Muscle layer of duodenum (tissue), 2 donors: ENCODE measurements at regions not wholly inside any gene's neighbourhood (a gene's known extent, or its start where the extent isn't known, plus 50 kb on each side); places are given as distances from the start of the nearest gene placed in this dataset.

Experiments
- H3K27ac ChIP-seq: one replicate; pipeline ENCODE4 v1.7.0; 2013; ENCODE audit warnings: mild to moderate bottlenecking, low read length
- H3K27me3 ChIP-seq: one replicate; pipeline ENCODE4 v1.7.0; 2013; ENCODE audit warnings: low read depth, mild to moderate bottlenecking, control low read depth, low read length
- H3K36me3 ChIP-seq, 2 donors: one replicate each; pipeline ENCODE4 v1.7.0; 2013; ENCODE audit warnings: low read length in 2 of 2, control low read depth in 1 of 2, mild to moderate bottlenecking in 1 of 2; ENCODE audit not compliant: insufficient read depth in 2 of 2, control insufficient read depth in 1 of 2
- H3K4me1 ChIP-seq, 2 donors: one replicate each; pipeline ENCODE4 v1.7.0; 2013; ENCODE audit warnings: low read length in 2 of 2, mild to moderate bottlenecking in 2 of 2, control low read depth in 1 of 2, moderate library complexity in 1 of 2; ENCODE audit not compliant: insufficient read depth in 2 of 2, control insufficient read depth in 1 of 2
- H3K4me3 ChIP-seq, 2 donors: one replicate each; pipeline ENCODE4 v1.7.0; 2013; ENCODE audit warnings: low read length in 2 of 2, low read depth in 1 of 2, mild to moderate bottlenecking in 1 of 2
- H3K9me3 ChIP-seq, 2 donors: one replicate each; pipeline ENCODE4 v1.7.0; 2013; ENCODE audit warnings: low read length in 2 of 2, control low read depth in 1 of 2, mild to moderate bottlenecking in 1 of 2; ENCODE audit not compliant: control insufficient read depth in 1 of 2
- donor health status: healthy.

DNA sequence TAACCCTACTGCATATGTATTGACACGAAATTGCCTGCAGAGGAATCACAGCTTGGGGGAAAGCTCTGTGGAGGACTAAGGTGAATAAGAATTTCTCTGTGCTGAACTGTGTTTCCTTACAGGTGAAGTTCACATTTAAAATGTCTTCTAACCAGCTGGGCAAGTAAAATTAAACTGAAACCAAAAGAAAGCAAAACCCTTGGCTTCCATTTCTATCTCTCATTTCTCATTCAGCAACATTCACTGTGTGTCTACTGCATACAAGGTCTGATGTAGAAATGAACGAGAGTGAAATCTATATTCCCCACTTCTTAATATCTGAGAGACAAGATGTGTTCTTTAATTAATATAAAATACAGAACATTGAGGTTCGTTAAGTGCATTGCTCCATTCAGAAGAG, 397.3 kb downstream of the SOX11 start:
- H3K4me1 ChIP-seq: no peaks in the 10 kb centered on the region
- H3K4me3 ChIP-seq: no peak overlapping the region
- H3K27ac ChIP-seq: no peak overlapping the region
- no peaks in the 10 kb centered on the region for H3K27me3 ChIP-seq
- no peaks in the 10 kb centered on the region for H3K36me3 ChIP-seq
- no peaks in the 10 kb centered on the region for H3K9me3 ChIP-seq

DNA sequence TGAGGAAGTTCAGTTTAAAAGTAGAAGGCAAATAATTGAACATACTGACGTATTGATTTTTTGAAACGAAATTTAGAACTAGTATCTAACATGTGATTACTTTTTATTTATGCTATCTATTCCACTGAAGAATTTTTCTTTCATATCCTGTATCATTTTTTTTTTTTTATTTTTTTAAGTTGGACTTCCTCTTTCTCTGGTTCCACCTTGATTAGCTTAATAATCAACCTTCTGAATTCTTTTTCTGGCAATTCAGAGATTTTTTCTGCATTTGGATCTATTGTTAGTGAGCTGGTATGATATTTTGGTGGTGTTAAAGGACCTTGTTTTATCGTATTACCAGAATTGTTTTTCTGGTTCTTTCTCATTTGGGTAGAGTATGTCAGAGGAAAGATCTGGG, 411.2 kb downstream of the SOX11 start:
- no peaks in the 10 kb centered on the region for H3K4me1 ChIP-seq
- H3K36me3 ChIP-seq: no peaks in the 10 kb centered on the region
- no peaks in the 10 kb centered on the region for H3K9me3 ChIP-seq
- H3K27me3 ChIP-seq: no peaks in the 10 kb centered on the region
- no peak overlapping the region for H3K4me3 ChIP-seq
- no peak overlapping the region for H3K27ac ChIP-seq

GRCh38 chr2:6103949-6104348, 411.8 kb downstream of the SOX11 start:
- H3K27ac ChIP-seq: no peak overlapping the region
- no peaks in the 10 kb centered on the region for H3K4me1 ChIP-seq
- no peaks in the 10 kb centered on the region for H3K27me3 ChIP-seq
- no peaks in the 10 kb centered on the region for H3K9me3 ChIP-seq
- no peak overlapping the region for H3K4me3 ChIP-seq
- H3K36me3 ChIP-seq: no peaks in the 10 kb centered on the region

GRCh38 chr2:6107290-6107689, 415.1 kb downstream of the SOX11 start:
- no peaks in the 10 kb centered on the region for H3K9me3 ChIP-seq
- no peaks in the 10 kb centered on the region for H3K27me3 ChIP-seq
- no peaks in the 10 kb centered on the region for H3K4me1 ChIP-seq
- H3K27ac ChIP-seq: no peak overlapping the region
- no peaks in the 10 kb centered on the region for H3K36me3 ChIP-seq
- no peak overlapping the region for H3K4me3 ChIP-seq

DNA sequence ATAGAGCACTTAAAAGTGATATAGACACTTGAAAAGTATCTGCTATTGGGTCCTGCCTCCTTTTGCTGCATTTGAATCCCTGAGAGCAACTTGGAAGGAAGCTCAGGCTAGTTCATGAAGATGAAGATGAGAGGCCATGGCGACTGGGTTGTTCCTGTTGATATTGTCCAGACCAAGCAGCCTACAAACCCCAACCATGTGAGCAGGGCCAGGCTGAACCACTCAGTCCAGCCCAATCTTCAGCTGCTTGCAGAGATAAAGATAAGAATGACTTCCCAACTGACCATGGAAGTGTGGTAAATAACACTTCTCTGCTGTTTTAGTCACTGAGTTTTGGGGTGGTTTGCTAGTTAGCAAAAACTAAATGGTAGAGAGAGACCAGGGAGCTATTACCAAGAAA, 417.6 kb downstream of the SOX11 start:
- Histone ChIP-seq H3K4me1 (no peaks in the 10 kb centered on the region), H3K27me3 (no peaks in the 10 kb centered on the region), H3K36me3 (no peaks in the 10 kb centered on the region), H3K27ac (no peak overlapping the region), H3K9me3 (no peaks in the 10 kb centered on the region), H3K4me3 (no peak overlapping the region)

DNA sequence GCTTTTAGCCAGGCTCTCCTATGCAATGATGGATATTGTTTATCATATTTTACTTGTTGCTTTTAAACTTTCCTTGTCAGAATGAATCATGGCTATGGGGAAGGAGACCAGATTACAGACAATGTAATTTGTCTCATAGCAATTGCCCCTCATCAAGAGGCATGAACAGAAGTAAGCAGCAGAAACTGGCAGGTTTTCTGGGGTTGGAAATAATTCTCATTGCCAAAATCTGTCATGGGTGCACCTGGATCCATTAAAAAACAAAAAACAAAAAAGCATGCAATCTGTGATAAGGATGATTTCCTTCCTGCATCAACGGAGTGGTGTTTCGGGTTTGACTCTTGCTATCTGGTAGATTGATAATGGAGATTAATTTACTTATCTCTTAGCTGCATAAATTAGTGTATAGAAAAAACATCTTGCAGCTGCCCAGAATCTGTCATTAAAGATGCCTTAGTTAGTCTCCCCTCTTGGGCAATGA, 419.6 kb downstream of the SOX11 start:
- no peaks in the 10 kb centered on the region for H3K4me1 ChIP-seq
- H3K9me3 ChIP-seq: no peaks in the 10 kb centered on the region
- no peaks in the 10 kb centered on the region for H3K36me3 ChIP-seq
- no peaks in the 10 kb centered on the region for H3K27me3 ChIP-seq
- H3K4me3 ChIP-seq: no peak overlapping the region
- H3K27ac ChIP-seq: no peak overlapping the region

DNA sequence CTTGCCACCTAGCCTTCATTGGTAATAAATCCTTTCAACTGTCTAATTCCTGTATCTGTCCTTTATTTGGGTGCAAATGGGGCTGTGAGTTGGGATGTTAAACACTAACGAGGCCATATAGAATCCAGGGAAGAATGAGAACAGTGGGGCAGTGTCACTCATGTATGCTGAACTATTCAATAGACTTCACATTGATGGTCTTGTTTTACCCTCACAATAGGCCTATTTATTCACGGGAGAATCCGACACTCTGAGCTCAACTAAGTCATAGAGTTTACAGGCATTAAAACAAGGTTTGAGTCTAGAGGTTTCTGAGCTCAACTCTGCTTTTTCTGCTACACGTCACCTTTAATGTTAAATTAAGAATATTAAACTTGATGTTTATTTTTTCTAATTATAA, 421.6 kb downstream of the SOX11 start:
- Histone ChIP-seq H3K27me3 (no peaks in the 10 kb centered on the region), H3K9me3 (no peaks in the 10 kb centered on the region), H3K27ac (no peak overlapping the region)

GRCh38 chr2:6127718-6128117, 435.5 kb downstream of the SOX11 start:
- H3K9me3 ChIP-seq: no peaks in the 10 kb centered on the region

More for the DNA sequence above, 421.6 kb downstream of the SOX11 start:
- Histone ChIP-seq H3K4me3 (no peak overlapping the region), H3K36me3 (no peaks in the 10 kb centered on the region), H3K4me1 (no peaks in the 10 kb centered on the region)

DNA sequence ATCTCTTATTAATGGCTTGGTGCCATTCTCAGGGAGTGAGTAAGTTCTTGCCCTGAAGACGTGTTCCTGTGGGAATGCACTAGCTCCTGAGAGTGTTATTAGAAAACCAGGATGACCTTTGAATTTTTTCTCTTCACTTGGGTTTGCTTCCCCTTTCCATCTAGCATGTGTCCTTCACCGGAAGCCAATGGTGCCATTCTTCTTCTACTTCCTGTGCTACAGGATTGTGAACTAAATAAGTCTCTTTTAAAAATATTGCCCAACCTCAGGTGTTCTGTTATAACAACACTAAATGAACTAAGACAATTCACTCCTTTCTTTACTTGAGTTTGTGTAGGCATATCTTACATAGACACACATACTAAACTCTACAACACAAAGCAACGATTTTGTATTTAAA, 447.0 kb downstream of the SOX11 start:
- H3K9me3 ChIP-seq: peaks cover 0 to 9% of the 10 kb centered on the region in 2 donors
- no peak overlapping the region for H3K4me3 ChIP-seq
- no peaks in the 10 kb centered on the region for H3K4me1 ChIP-seq
- no peaks in the 10 kb centered on the region for H3K27me3 ChIP-seq
- H3K36me3 ChIP-seq: no peaks in the 10 kb centered on the region
- H3K27ac ChIP-seq: no peak overlapping the region

More at GRCh38 chr2:6127718-6128117, 435.5 kb downstream of the SOX11 start:
- no peaks in the 10 kb centered on the region for H3K36me3 ChIP-seq
- H3K27me3 ChIP-seq: no peaks in the 10 kb centered on the region
- H3K4me1 ChIP-seq: no peaks in the 10 kb centered on the region
- H3K4me3 ChIP-seq: no peak overlapping the region
- H3K27ac ChIP-seq: no peak overlapping the region

GRCh38 chr2:6139916-6140315, 447.7 kb downstream of the SOX11 start:
- Histone ChIP-seq H3K36me3 (no peaks in the 10 kb centered on the region), H3K4me3 (no peak overlapping the region), H3K27ac (no peak overlapping the region), H3K27me3 (no peaks in the 10 kb centered on the region), H3K4me1 (no peaks in the 10 kb centered on the region), H3K9me3 (peaks cover 0 to 10% of the 10 kb centered on the region in 2 donors)

DNA sequence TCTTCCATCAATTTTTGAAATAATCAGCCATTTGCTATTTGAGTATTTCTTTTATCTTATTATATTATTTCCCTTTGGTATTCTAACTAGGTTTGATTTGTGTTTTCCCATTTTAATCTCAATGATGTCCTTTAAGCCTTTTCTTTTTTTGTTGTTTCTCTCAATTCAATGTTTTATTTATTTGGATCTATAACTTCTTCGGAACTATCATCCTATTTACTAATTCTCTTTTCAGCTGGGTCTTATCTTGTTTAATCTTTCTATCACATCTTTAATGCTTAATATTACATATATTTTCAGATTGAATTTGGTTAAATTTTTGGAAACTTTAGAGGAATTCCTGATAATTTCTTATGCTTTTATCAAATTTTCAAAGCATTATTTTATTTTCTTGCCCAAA, 448.3 kb downstream of the SOX11 start:
- H3K4me3 ChIP-seq: no peak overlapping the region
- no peaks in the 10 kb centered on the region for H3K27me3 ChIP-seq
- no peaks in the 10 kb centered on the region for H3K36me3 ChIP-seq
- peaks cover 0 to 10% of the 10 kb centered on the region in 2 donors for H3K9me3 ChIP-seq
- no peak overlapping the region for H3K27ac ChIP-seq
- no peaks in the 10 kb centered on the region for H3K4me1 ChIP-seq

- no peak overlapping the region for H3K4me3 ChIP-seq
- no peaks in the 10 kb centered on the region for H3K27me3 ChIP-seq
- H3K4me1 ChIP-seq: no peaks in the 10 kb centered on the region
- H3K27ac ChIP-seq: no peak overlapping the region
- H3K36me3 ChIP-seq: no peaks in the 10 kb centered on the region
- peaks cover 0 to 10% of the 10 kb centered on the region in 2 donors for H3K9me3 ChIP-seq
Observed at GRCh38 chr2:6143812-6144211, 451.6 kb downstream of the SOX11 start.
